ENCODE measurements at regions not wholly inside any gene's neighbourhood (a gene's known extent, or its start where the extent isn't known, plus 50 kb on each side); places are given as distances from the start of the nearest gene placed in this dataset.

GRCh38 chr3:127438951-127439350 is 151.1 kb upstream of the PRR20G start:
- TF ChIP-seq, protein P1, sequence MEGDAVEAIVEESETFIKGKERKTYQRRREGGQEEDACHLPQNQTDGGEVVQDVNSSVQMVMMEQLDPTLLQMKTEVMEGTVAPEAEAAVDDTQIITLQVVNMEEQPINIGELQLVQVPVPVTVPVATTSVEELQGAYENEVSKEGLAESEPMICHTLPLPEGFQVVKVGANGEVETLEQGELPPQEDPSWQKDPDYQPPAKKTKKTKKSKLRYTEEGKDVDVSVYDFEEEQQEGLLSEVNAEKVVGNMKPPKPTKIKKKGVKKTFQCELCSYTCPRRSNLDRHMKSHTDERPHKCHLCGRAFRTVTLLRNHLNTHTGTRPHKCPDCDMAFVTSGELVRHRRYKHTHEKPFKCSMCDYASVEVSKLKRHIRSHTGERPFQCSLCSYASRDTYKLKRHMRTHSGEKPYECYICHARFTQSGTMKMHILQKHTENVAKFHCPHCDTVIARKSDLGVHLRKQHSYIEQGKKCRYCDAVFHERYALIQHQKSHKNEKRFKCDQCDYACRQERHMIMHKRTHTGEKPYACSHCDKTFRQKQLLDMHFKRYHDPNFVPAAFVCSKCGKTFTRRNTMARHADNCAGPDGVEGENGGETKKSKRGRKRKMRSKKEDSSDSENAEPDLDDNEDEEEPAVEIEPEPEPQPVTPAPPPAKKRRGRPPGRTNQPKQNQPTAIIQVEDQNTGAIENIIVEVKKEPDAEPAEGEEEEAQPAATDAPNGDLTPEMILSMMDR (IDR thresholded peaks at IDR 0.05) = no peak
- no peak for TF ChIP-seq EZH2 (IDR thresholded peaks at IDR 0.05)
- TF ChIP-seq EZH2phosphoT487 (IDR thresholded peaks at IDR 0.05) = no peak
